Osteoblast (primary cell): ENCODE measurements at regions not wholly inside any gene's neighbourhood (a gene's known extent, or its start where the extent isn't known, plus 50 kb on each side); places are given as distances from the start of the nearest gene placed in this dataset.

ENCODE experiments used
- DNase-seq: peaks from one replicate; pipeline ENCODE4 v3.0.0; 2011; ENCODE audit warnings: low spot score, mixed read lengths; ENCODE audit not compliant: insufficient read length; ENCODE audit errors: missing footprints
- H2AFZ ChIP-seq: 2 replicates; pipeline ENCODE4 v1.6.0; 2011; ENCODE audit warnings: mild to moderate bottlenecking, low read length
- H3K27ac ChIP-seq: 2 replicates; pipeline ENCODE4 v1.5.1; 2011; ENCODE audit warnings: mild to moderate bottlenecking, low read depth, low read length, moderate library complexity
- H3K27me3 ChIP-seq: 2 replicates; pipeline ENCODE4 v1.6.0; 2012; ENCODE audit warnings: mild to moderate bottlenecking, control low read depth, inconsistent platforms, low read length, moderate library complexity; ENCODE audit not compliant: insufficient read depth
- H3K36me3 ChIP-seq: 2 replicates; pipeline ENCODE4 v1.5.1; 2011; ENCODE audit warnings: mild to moderate bottlenecking, low read length, control low read depth, moderate library complexity; ENCODE audit not compliant: insufficient read depth
- H3K4me1 ChIP-seq: 2 replicates; pipeline ENCODE4 v1.5.1; 2011; ENCODE audit warnings: mild to moderate bottlenecking, low read length, control low read depth, moderate library complexity; ENCODE audit not compliant: insufficient read depth
- H3K4me2 ChIP-seq: 2 replicates; pipeline ENCODE4 v1.6.0; 2011; ENCODE audit warnings: mild to moderate bottlenecking, low read length; ENCODE audit not compliant: insufficient read depth
- H3K4me3 ChIP-seq: fragments of 200-600 bp; sonication (generic); 3 replicates; pipeline ENCODE4 v1.5.1; 2012; ENCODE audit warnings: mild to moderate bottlenecking, low read length, inconsistent platforms; ENCODE audit not compliant: insufficient read depth
- H3K79me2 ChIP-seq: 2 replicates; pipeline ENCODE4 v1.6.0; 2012; ENCODE audit warnings: mild to moderate bottlenecking, low read length, control low read depth, inconsistent platforms; ENCODE audit not compliant: insufficient read depth
- H3K9me3 ChIP-seq: 2 replicates; pipeline ENCODE4 v1.5.1; 2011; ENCODE audit warnings: low read depth, low read length, control low read depth
- H4K20me1 ChIP-seq: 2 replicates; pipeline ENCODE4 v1.6.0; 2012; ENCODE audit warnings: mild to moderate bottlenecking, low read length, control low read depth; ENCODE audit not compliant: insufficient read depth
- CTCF ChIP-seq: IDR thresholded peaks from 2 replicates; pipeline ENCODE4 v1.5.1; 2011; ENCODE audit warnings: mild to moderate bottlenecking, low read depth, low read length, moderate library complexity; ENCODE audit errors: extremely low read depth

GRCh38 chr18:42174909-42175308, 219.9 kb downstream of the PIK3C3 start:
- H3K79me2 ChIP-seq, result no peaks in the 10 kb centered on the region
- H4K20me1 ChIP-seq, result no peaks in the 10 kb centered on the region
- no peak overlapping the region for H3K27ac ChIP-seq
- no peaks in the 10 kb centered on the region for H3K27me3 ChIP-seq
- no peak overlapping the region for H3K4me2 ChIP-seq
- no peaks in the 10 kb centered on the region for H3K9me3 ChIP-seq
- no peaks in the 10 kb centered on the region for H3K36me3 ChIP-seq
- H2AFZ ChIP-seq, result no peak overlapping the region
- TF ChIP-seq CTCF, result no peak
- no peak for DNase-seq
- H3K4me1 ChIP-seq, result no peaks in the 10 kb centered on the region
- H3K4me3 ChIP-seq, result no peak overlapping the region

- Histone ChIP-seq H3K27ac (no peak overlapping the region), H3K4me3 (no peak overlapping the region), H3K9me3 (no peaks in the 10 kb centered on the region), H3K4me1 (no peaks in the 10 kb centered on the region), H3K79me2 (no peaks in the 10 kb centered on the region), H3K4me2 (no peak overlapping the region), H2AFZ (no peak overlapping the region), H4K20me1 (no peaks in the 10 kb centered on the region), H3K36me3 (no peaks in the 10 kb centered on the region), H3K27me3 (no peaks in the 10 kb centered on the region)
- DNase-seq, result no peak
- TF ChIP-seq CTCF, result no peak
Measured at GRCh38 chr18:42176599-42176998, 221.6 kb downstream of the PIK3C3 start.

GRCh38 chr18:42177390-42177789, 222.4 kb downstream of the PIK3C3 start:
- Histone ChIP-seq H3K36me3 (no peaks in the 10 kb centered on the region), H3K4me3 (no peak overlapping the region), H3K79me2 (no peaks in the 10 kb centered on the region), H3K27me3 (no peaks in the 10 kb centered on the region), H3K4me2 (no peak overlapping the region), H3K4me1 (no peaks in the 10 kb centered on the region), H4K20me1 (no peaks in the 10 kb centered on the region), H3K27ac (no peak overlapping the region), H3K9me3 (no peaks in the 10 kb centered on the region), H2AFZ (no peak overlapping the region)
- no peak for DNase-seq
- no peak for TF ChIP-seq CTCF

GRCh38 chr18:42178376-42179080, 223.5 kb downstream of the PIK3C3 start:
- Histone ChIP-seq H3K27ac (no peak overlapping the region), H3K4me1 (peaks cover 8% of the 10 kb centered on the region), H3K4me3 (no peak overlapping the region), H3K79me2 (no peaks in the 10 kb centered on the region), H2AFZ (no peak overlapping the region), H3K27me3 (no peaks in the 10 kb centered on the region), H4K20me1 (no peaks in the 10 kb centered on the region), H3K4me2 (no peak overlapping the region), H3K9me3 (no peaks in the 10 kb centered on the region), H3K36me3 (no peaks in the 10 kb centered on the region)
- TF ChIP-seq CTCF, result no peak
- DNase-seq, result no peak
